HepG2 (cell line): ENCODE measurements at regions not wholly inside any gene's neighbourhood (a gene's known extent, or its start where the extent isn't known, plus 50 kb on each side); places are given as distances from the start of the nearest gene placed in this dataset.

Source experiments
- ATAC-seq: fragments of 200-7000 bp; cut with Tn5 transposase; 3 replicates; pipeline ENCODE4 v1.9.1; 2020; ENCODE audit warnings: mild to moderate bottlenecking, moderate library complexity
- BruUV-seq: library from RNA; stranded (reverse); fragments of 400-500 nt; replicated peaks from 2 replicates; lab custom pipeline; 2021; lab: Mats Ljungman, UMichigan
- CTCF ChIA-PET: fragments of 300-600 bp; formaldehyde crosslinking; extraction: SDS; loops from one replicate; lab custom pipeline; 2021; ENCODE audit warnings: low total read pairs, inconsistent platforms, low intra/inter-chr PET ratio; lab: Yijun Ruan, JAX
- POLR2A ChIA-PET: fragments of 350-600 bp; sonication (Branson Sonifier 250); formaldehyde crosslinking; loops from one replicate; lab custom pipeline; 2020; ENCODE audit warnings: antibody characterized with exemption, inconsistent platforms; lab: Yijun Ruan, JAX
- DNase-seq: peaks from one replicate; pipeline ENCODE4 v3.0.0-alpha.2; 2015; ENCODE audit warnings: low spot score
- FAIRE-seq: peaks from 3 replicates; lab custom pipeline; 2011; peaks lifted over from hg19 to GRCh38; lab: Jason Lieb, UNC
- H2AFZ ChIP-seq: one replicate; pipeline ENCODE4 v1.6.1; 2011; ENCODE audit warnings: low read length, inconsistent platforms
- H3K27ac ChIP-seq: fragments of 300-600 bp; 3 replicates; pipeline ENCODE4 v1.8.0; 2011; ENCODE audit warnings: mixed run types, mild to moderate bottlenecking, mixed read lengths, low read length, inconsistent platforms; ENCODE audit not compliant: insufficient read depth; ENCODE audit errors: extremely low read length
- H3K27me3 ChIP-seq, 2 experiments: fragments of 200-600 bp in 1 of 2; 2 replicates in 1 of 2; 3 replicates in 1 of 2; pipeline versions ENCODE4 v1.6.0 to v1.8.0; 2011; ENCODE audit warnings: low read length in 2 of 2, mild to moderate bottlenecking in 2 of 2, moderate library complexity in 2 of 2, inconsistent platforms in 1 of 2; ENCODE audit not compliant: insufficient read depth in 2 of 2, control insufficient read depth in 1 of 2
- H3K36me3 ChIP-seq, 2 experiments: fragments of 200-600 bp in 1 of 2; replicated peaks in 1 of 2; 2 replicates in 1 of 2; 3 replicates in 1 of 2; pipeline versions ENCODE4 v1.5.1 to v1.8.0; 2011; ENCODE audit warnings: low read length in 2 of 2, inconsistent platforms in 1 of 2; ENCODE audit not compliant: insufficient read depth in 2 of 2, control insufficient read depth in 1 of 2
- H3K4me1 ChIP-seq: 2 replicates; pipeline ENCODE4 v1.5.1; 2012; ENCODE audit warnings: low read length, inconsistent platforms; ENCODE audit not compliant: insufficient read depth
- H3K4me2 ChIP-seq: 2 replicates; pipeline ENCODE4 v1.6.0; 2011; ENCODE audit warnings: low read depth, low read length, inconsistent platforms
- H3K4me3 ChIP-seq, 3 experiments: fragments of 200-600 bp in 1 of 3; sonication (generic), shearing (Covaris generic) in 1 of 3; replicated peaks in 1 of 3; 2 replicates each; pipeline ENCODE4 v1.5.1; 2011 to 2016; ENCODE audit warnings: low read length in 3 of 3, inconsistent platforms in 2 of 3, low read depth in 2 of 3, mild to moderate bottlenecking in 2 of 3, control low read depth in 1 of 3, mixed read lengths in 1 of 3; ENCODE audit not compliant: insufficient read depth in 1 of 3
- H3K79me2 ChIP-seq: one replicate; pipeline ENCODE4 v1.6.1; 2011; ENCODE audit warnings: low read length, inconsistent platforms; ENCODE audit not compliant: insufficient read depth
- H3K9ac ChIP-seq: 2 replicates; pipeline ENCODE4 v1.6.0; 2011; ENCODE audit warnings: mild to moderate bottlenecking, low read depth, low read length, inconsistent platforms; ENCODE audit not compliant: insufficient read depth
- H3K9me3 ChIP-seq: 2 replicates; pipeline ENCODE4 v1.5.1; 2012; ENCODE audit warnings: mild to moderate bottlenecking, low read length
- H4K20me1 ChIP-seq: 2 replicates; pipeline ENCODE4 v1.6.0; 2011; ENCODE audit warnings: inconsistent platforms, mild to moderate bottlenecking, low read length, moderate library complexity; ENCODE audit not compliant: insufficient read depth
- CENPX ChIP-seq: sonication (generic); formaldehyde crosslinking; IDR thresholded peaks from 2 replicates; pipeline ENCODE4 v1.9.0; 2021; ENCODE audit warnings: mild to moderate bottlenecking, missing genetic modification reagents, moderate library complexity
- GTF2F1 ChIP-seq: fragments of 150-350 bp; IDR thresholded peaks from 2 replicates; pipeline ENCODE4 v1.6.1; 2014; ENCODE audit warnings: low read length
- ZNF883 ChIP-seq: sonication (generic); formaldehyde crosslinking; IDR thresholded peaks from 2 replicates; pipeline ENCODE4 v1.5.1; 2020; ENCODE audit warnings: mild to moderate bottlenecking, missing genetic modification reagents; ENCODE audit errors: not compliant biosample characterization
- WGBS: methylation state at CpG from one replicate; pipeline ENCODE4 v1.1.6; 2017; ENCODE audit warnings: low lambda C conversion rate; 5-methylcytosine and 5-hydroxymethylcytosine counted together
- in situ Hi-C: cut with HindIII; loops from 2 replicates; pipeline ENCODE4 v1.10.0; 2017; ENCODE audit warnings: low pct_unique_long_range_greater_than_20kb; ENCODE audit not compliant: extremely low pct_ligation_motif_present
- intact Hi-C: fragments of 100-400 bp; cut with micrococcal nuclease; formaldehyde crosslinking; loops from one replicate; pipeline ENCODE4 v1.10.0; 2022; ENCODE audit not compliant: unreplicated experiment
- TF ChIP-seq, protein P1 (sequence below): sonication (generic); formaldehyde crosslinking; IDR thresholded peaks from 2 replicates; pipeline ENCODE4 v1.4.0; 2020; ENCODE audit warnings: mild to moderate bottlenecking, missing genetic modification reagents

DNA sequence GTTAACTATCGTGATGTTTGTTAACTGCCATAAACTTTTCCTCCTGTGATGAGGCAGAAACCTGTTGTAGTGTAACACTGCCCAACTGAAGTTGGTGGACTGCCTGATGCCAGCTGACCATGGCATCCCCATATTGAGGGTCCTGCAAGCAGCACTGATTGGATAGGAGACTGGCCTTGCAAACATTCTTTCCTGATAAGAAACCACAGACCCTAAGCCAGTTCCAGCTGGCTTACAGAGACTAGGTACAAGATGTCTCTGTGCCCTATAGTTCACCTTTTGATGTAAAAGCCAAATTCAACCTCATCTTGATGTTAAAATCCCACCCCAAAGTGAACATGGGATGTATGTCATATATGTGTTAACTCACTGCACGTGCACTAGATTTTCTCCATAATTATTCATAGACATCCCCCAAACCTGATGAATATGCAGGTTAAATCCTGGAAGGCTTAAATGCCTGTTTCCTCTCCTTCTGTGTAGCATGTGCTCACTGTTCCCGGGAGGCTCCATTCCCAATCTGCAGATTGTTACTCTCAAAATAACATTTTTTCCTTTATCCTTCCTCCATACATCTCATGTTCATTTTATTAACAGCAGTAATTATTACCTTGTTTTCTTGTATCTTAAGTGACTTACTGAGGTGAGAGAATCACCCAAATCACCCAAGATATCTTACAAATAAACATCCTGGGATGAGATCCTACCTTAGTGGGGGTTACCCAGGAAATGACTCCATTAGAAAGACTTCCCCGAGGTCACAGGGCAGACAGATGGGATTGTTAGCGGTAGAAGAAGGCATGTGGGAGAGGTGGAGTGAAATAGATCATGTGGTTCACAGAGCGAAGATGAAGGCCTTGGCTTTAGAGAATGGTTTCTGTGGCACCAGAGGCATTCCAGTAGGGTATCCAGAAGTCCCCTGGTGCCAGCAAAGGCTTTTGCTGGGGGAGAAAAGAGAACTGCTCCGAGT, 566.7 kb downstream of the CCDC171 start:
- no peak for DNase-seq
- WGBS: 11% methylated on average over 7 of the region's 7 CpGs
- no TSS peak for BruUV-seq
- H3K9me3 ChIP-seq: no peaks in the 10 kb centered on the region
- CTCF ChIA-PET: no interaction called here
- no peaks in the 10 kb centered on the region for H3K27me3 ChIP-seq
- no peak overlapping the region for H3K27ac ChIP-seq
- H3K4me1 ChIP-seq: no peaks in the 10 kb centered on the region
- no peak overlapping the region for H3K9ac ChIP-seq
- no peak overlapping the region for H2AFZ ChIP-seq
- H3K4me3 ChIP-seq: no peak overlapping the region
- POLR2A ChIA-PET: no interaction called here
- no peaks in the 10 kb centered on the region for H3K79me2 ChIP-seq
- no peak overlapping the region for H3K4me2 ChIP-seq
- FAIRE-seq: no peak
- in situ Hi-C loops: no loop called here
- ATAC-seq: no peak
- TF ChIP-seq CENPX (CRISPR knock-in tag): no peak
- no peak for TF ChIP-seq GTF2F1
- TF ChIP-seq, protein P1, sequence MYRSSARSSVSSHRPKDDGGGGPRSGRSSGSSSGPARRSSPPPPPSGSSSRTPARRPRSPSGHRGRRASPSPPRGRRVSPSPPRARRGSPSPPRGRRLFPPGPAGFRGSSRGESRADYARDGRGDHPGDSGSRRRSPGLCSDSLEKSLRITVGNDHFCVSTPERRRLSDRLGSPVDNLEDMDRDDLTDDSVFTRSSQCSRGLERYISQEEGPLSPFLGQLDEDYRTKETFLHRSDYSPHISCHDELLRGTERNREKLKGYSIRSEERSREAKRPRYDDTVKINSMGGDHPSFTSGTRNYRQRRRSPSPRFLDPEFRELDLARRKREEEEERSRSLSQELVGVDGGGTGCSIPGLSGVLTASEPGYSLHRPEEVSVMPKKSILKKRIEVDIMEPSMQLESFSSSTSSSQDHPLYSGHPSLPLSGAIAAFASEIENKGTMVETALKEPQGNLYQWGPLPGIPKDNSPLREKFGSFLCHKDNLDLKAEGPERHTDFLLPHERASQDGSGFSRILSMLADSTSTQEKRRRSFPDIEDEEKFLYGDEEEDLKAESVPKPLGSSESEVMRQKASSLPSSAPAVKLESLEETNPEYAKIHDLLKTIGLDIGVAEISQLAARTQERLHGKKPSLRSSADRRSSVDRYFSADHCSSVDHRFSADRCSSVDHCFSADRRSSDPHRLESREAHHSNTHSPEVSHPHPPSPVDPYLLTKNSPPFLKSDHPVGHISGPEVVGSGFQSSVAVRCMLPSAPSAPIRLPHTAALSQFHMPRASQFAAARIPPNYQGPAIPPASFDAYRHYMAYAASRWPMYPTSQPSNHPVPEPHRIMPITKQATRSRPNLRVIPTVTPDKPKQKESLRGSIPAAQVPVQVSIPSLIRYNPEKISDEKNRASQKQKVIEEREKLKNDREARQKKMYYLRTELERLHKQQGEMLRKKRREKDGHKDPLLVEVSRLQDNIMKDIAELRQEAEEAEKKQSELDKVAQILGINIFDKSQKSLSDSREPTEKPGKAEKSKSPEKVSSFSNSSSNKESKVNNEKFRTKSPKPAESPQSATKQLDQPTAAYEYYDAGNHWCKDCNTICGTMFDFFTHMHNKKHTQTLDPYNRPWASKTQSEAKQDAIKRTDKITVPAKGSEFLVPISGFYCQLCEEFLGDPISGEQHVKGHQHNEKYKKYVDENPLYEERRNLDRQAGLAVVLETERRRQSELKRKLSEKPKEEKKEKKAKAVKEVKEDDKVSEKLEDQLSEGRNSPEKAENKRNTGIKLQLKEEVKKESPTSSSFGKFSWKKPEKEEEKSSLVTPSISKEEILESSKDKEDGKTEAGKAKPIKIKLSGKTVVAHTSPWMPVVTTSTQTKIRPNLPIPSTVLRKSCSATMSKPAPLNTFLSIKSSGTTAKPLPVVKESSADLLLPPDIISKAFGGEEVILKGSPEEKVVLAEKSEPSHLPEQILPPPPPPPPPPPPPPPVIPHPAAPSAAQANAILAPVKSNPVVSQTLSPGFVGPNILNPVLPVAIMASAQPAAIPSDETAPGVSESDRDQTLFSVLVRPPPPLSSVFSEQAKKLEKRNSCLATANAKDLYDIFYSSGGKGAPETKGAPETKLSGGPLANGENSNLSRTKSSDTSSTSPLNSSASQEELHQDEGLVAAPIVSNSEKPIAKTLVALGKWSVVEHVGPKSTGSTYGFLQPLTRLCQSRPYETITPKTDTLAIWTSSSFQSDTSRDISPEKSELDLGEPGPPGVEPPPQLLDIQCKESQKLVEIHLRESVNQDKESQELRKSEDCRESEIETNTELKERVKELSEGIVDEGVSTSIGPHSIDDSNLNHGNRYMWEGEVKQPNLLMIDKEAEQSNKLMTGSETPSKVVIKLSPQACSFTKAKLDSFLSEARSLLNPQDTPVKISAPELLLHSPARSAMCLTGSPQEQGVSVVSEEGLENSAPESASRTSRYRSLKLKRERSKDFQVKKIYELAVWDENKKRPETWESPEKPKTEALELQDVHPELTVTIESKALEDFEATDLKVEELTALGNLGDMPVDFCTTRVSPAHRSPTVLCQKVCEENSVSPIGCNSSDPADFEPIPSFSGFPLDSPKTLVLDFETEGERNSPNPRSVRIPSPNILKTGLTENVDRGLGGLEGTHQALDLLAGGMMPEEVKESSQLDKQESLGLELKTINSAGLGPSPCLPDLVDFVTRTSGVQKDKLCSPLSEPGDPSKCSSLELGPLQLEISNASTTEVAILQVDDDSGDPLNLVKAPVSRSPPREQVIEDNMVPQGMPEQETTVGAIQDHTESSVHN (CRISPR knock-in tag): no peak
- no peak for TF ChIP-seq ZNF883 (CRISPR knock-in tag)
- no peaks in the 10 kb centered on the region for H3K36me3 ChIP-seq
- H4K20me1 ChIP-seq: no peaks in the 10 kb centered on the region
- intact Hi-C loops: no loop called here
